ENCODE measurements at regions not wholly inside any gene's neighbourhood (a gene's known extent, or its start where the extent isn't known, plus 50 kb on each side); places are given as distances from the start of the nearest gene placed in this dataset.
"Not testable (repeated sequence)": the region's sequence is repeated elsewhere in the genome, so short reads cannot be mapped to it uniquely, and the experiment has no call there.

- Histone ChIP-seq H3K36me3 (ENCODE audit: low read depth) (no peaks in the 10 kb centered on the region), H3K4me3 (no peak overlapping the region), H3F3A (ENCODE audit: insufficient read depth) (0 out of 2 replicates have a peak, but pooled peaks cover 3% of the 10 kb centered on the region), H2AFZ (no peak overlapping the region), H3K27ac (no peak overlapping the region), H4K20me1 (ENCODE audit: insufficient read depth) (no peaks in the 10 kb centered on the region), H3K79me2 (ENCODE audit: insufficient read depth) (no peaks in the 10 kb centered on the region), H3K27me3 (replicated peaks; ENCODE audit: insufficient read depth) (no peaks in the 10 kb centered on the region), H3K9ac (no peak overlapping the region), H3K9me2 (ENCODE audit: insufficient read depth) (no peaks in the 10 kb centered on the region), H3K4me1 (ENCODE audit: insufficient read depth) (peaks cover 4% of the 10 kb centered on the region), H3K4me2 (ENCODE audit: unreplicated experiment) (no peak overlapping the region), H3K9me3 (ENCODE audit: low read depth) (no peaks in the 10 kb centered on the region)
- in situ Hi-C loops (cut with MboI): no loop called here
- no peak for DNase-seq
- TF ChIP-seq EZH2phosphoT487 (IDR thresholded peaks at IDR 0.05; ENCODE audit: insufficient read depth, low read depth) (no peak), EZH2 (IDR thresholded peaks at IDR 0.05; ENCODE audit: insufficient read depth, poor library complexity, severe bottlenecking) (no peak)
These were observed 411.7 kb downstream of the KCNRG start for GRCh38 chr13:50426927-50427326.

- in situ Hi-C loops (cut with MboI); H2AFZ ChIP-seq; H3K79me2 ChIP-seq (ENCODE audit: insufficient read depth); H3K36me3 ChIP-seq (ENCODE audit: low read depth); H3K9me3 ChIP-seq (ENCODE audit: low read depth); H3K4me3 ChIP-seq; H3K9ac ChIP-seq; H4K20me1 ChIP-seq (ENCODE audit: insufficient read depth); H3K9me2 ChIP-seq (ENCODE audit: insufficient read depth); H3F3A ChIP-seq (ENCODE audit: insufficient read depth); DNase-seq; H3K4me2 ChIP-seq (ENCODE audit: unreplicated experiment); H3K27me3 ChIP-seq (replicated peaks; ENCODE audit: insufficient read depth); H3K27ac ChIP-seq; H3K4me1 ChIP-seq (ENCODE audit: insufficient read depth): not testable (repeated sequence)
- WGBS, 2 experiments (ENCODE audit: low coverage in 1 of 2, low lambda C conversion rate in 2 of 2, missing lambda C conversion rate in 2 of 2): 83 to 86% methylated on average over 9 of the region's 9 CpGs
These were observed 412.3 kb downstream of the KCNRG start for GRCh38 chr13:50427511-50427910.

- H2AFZ ChIP-seq: no peak overlapping the region
- H3K9me3 ChIP-seq (ENCODE audit: low read depth): no peaks in the 10 kb centered on the region
- H3K4me3 ChIP-seq: no peak overlapping the region
- no peaks in the 10 kb centered on the region for H3K36me3 ChIP-seq (ENCODE audit: low read depth)
- H4K20me1 ChIP-seq (ENCODE audit: insufficient read depth): no peaks in the 10 kb centered on the region
- no peak overlapping the region for H3K27ac ChIP-seq
- TF ChIP-seq EZH2phosphoT487 (IDR thresholded peaks at IDR 0.05; ENCODE audit: insufficient read depth, low read depth) (no peak), EZH2 (IDR thresholded peaks at IDR 0.05; ENCODE audit: insufficient read depth, poor library complexity, severe bottlenecking) (no peak)
- no peak overlapping the region for H3K9ac ChIP-seq
- H3K27me3 ChIP-seq (replicated peaks; ENCODE audit: insufficient read depth): no peaks in the 10 kb centered on the region
- H3K4me1 ChIP-seq (ENCODE audit: insufficient read depth): no peaks in the 10 kb centered on the region
- no peaks in the 10 kb centered on the region for H3K9me2 ChIP-seq (ENCODE audit: insufficient read depth)
- H3K4me2 ChIP-seq (ENCODE audit: unreplicated experiment): no peak overlapping the region
- DNase-seq: no peak
- in situ Hi-C loops (cut with MboI): no loop called here
- no peaks in the 10 kb centered on the region for H3F3A ChIP-seq (ENCODE audit: insufficient read depth)
- no peaks in the 10 kb centered on the region for H3K79me2 ChIP-seq (ENCODE audit: insufficient read depth)
- 66 to 68% methylated on average over 1 of the region's 1 CpG for WGBS, 2 experiments (ENCODE audit: low coverage in 1 of 2, low lambda C conversion rate in 2 of 2, missing lambda C conversion rate in 2 of 2)
These were observed 413.1 kb downstream of the KCNRG start for GRCh38 chr13:50428183-50428877.

GRCh38 chr13:50435011-50435410, 408.5 kb downstream of the DLEU7 start:
- Histone ChIP-seq H3K79me2 (ENCODE audit: insufficient read depth) (no peaks in the 10 kb centered on the region), H4K20me1 (ENCODE audit: insufficient read depth) (no peaks in the 10 kb centered on the region), H3K36me3 (ENCODE audit: low read depth) (no peaks in the 10 kb centered on the region), H3K4me2 (ENCODE audit: unreplicated experiment) (no peak overlapping the region), H3K9ac (no peak overlapping the region), H2AFZ (no peak overlapping the region), H3K27me3 (replicated peaks; ENCODE audit: insufficient read depth) (no peaks in the 10 kb centered on the region), H3F3A (ENCODE audit: insufficient read depth) (no peaks in the 10 kb centered on the region), H3K4me1 (ENCODE audit: insufficient read depth) (peaks cover 12% of the 10 kb centered on the region; the same call in 1 of the 2 replicates), H3K9me2 (ENCODE audit: insufficient read depth) (no peaks in the 10 kb centered on the region), H3K27ac (no peak overlapping the region), H3K9me3 (ENCODE audit: low read depth) (no peaks in the 10 kb centered on the region), H3K4me3 (no peak overlapping the region)
- in situ Hi-C loops (cut with MboI): no loop called here
- DNase-seq: no peak
- TF ChIP-seq EZH2phosphoT487 (IDR thresholded peaks at IDR 0.05; ENCODE audit: insufficient read depth, low read depth): no peak
- no peak for TF ChIP-seq EZH2 (IDR thresholded peaks at IDR 0.05; ENCODE audit: insufficient read depth, poor library complexity, severe bottlenecking)
- 66 to 80% methylated on average over 2 of the region's 2 CpGs for WGBS, 2 experiments (ENCODE audit: low coverage in 1 of 2, low lambda C conversion rate in 2 of 2, missing lambda C conversion rate in 2 of 2)

- no peaks in the 10 kb centered on the region for H3K9me3 ChIP-seq (ENCODE audit: low read depth)
- no peak overlapping the region for H3K4me2 ChIP-seq (ENCODE audit: unreplicated experiment)
- H3K79me2 ChIP-seq (ENCODE audit: insufficient read depth): no peaks in the 10 kb centered on the region
- H3K27me3 ChIP-seq (replicated peaks; ENCODE audit: insufficient read depth): no peaks in the 10 kb centered on the region
- H3K36me3 ChIP-seq (ENCODE audit: low read depth): no peaks in the 10 kb centered on the region
- no peak overlapping the region for H3K9ac ChIP-seq
- in situ Hi-C loops (cut with MboI): no loop called here
- H3F3A ChIP-seq (ENCODE audit: insufficient read depth): peaks cover 5% of the 10 kb centered on the region; the same call in 1 of the 2 replicates
- 65 to 72% methylated on average over 1 of the region's 1 CpG for WGBS, 2 experiments (ENCODE audit: low coverage in 1 of 2, low lambda C conversion rate in 2 of 2, missing lambda C conversion rate in 2 of 2)
- DNase-seq: peak; percentile 33
- no peak overlapping the region for H3K4me3 ChIP-seq
- H2AFZ ChIP-seq: no peak overlapping the region
- H3K9me2 ChIP-seq (ENCODE audit: insufficient read depth): no peaks in the 10 kb centered on the region
- H3K27ac ChIP-seq: no peak overlapping the region
- TF ChIP-seq EZH2phosphoT487 (IDR thresholded peaks at IDR 0.05; ENCODE audit: insufficient read depth, low read depth) (no peak), EZH2 (IDR thresholded peaks at IDR 0.05; ENCODE audit: insufficient read depth, poor library complexity, severe bottlenecking) (no peak)
- H3K4me1 ChIP-seq (ENCODE audit: insufficient read depth): peaks cover 17% of the 10 kb centered on the region; the same call in 1 of the 2 replicates
- no peaks in the 10 kb centered on the region for H4K20me1 ChIP-seq (ENCODE audit: insufficient read depth)
These were observed 406.2 kb downstream of the DLEU7 start for GRCh38 chr13:50437252-50437651.

Data from GM23248 (cell line).